SK-N-MC (cell line): ENCODE measurements at regions not wholly inside any gene's neighbourhood (a gene's known extent, or its start where the extent isn't known, plus 50 kb on each side); places are given as distances from the start of the nearest gene placed in this dataset.
A peak's percentile ranks its signal among the peaks of the same experiment; 100 is the strongest.
"Not testable (repeated sequence)": the region's sequence is repeated elsewhere in the genome, so short reads cannot be mapped to it uniquely, and the experiment has no call there.

Source experiments
- DNase-seq: peaks from one replicate; pipeline ENCODE4 v3.0.0-alpha.2; 2011; ENCODE audit warnings: low read depth, low spot score
- H3K27ac ChIP-seq: fragments of 200-600 bp; sonication (generic); 2 replicates; pipeline ENCODE4 v1.5.1; 2016; ENCODE audit warnings: mixed run types
- H3K36me3 ChIP-seq: fragments of 200-600 bp; sonication (generic); 2 replicates; pipeline ENCODE4 v1.6.1; 2017; ENCODE audit warnings: antibody characterized with exemption, low read length, mixed read lengths; ENCODE audit not compliant: insufficient read depth
- H3K4me3 ChIP-seq: fragments of 200-600 bp; sonication (generic); 2 replicates; pipeline ENCODE4 v1.5.1; 2016
- H3K9ac ChIP-seq: fragments of 200-600 bp; sonication (generic); 2 replicates; pipeline ENCODE4 v1.8.0; 2017; ENCODE audit warnings: mixed run types, mixed read lengths; ENCODE audit not compliant: insufficient read length
- H3K9me3 ChIP-seq: fragments of 200-600 bp; sonication (generic); 2 replicates; pipeline ENCODE4 v1.6.1; 2017; ENCODE audit warnings: low read depth, mild to moderate bottlenecking, antibody characterized with exemption, low read length, moderate library complexity, mixed read lengths
- EZH2 ChIP-seq: fragments of 200-600 bp; sonication (generic); IDR thresholded peaks from one replicate; pipeline ENCODE4 v1.6.1; 2017; ENCODE audit warnings: antibody characterized with exemption
- FOXP2 ChIP-seq: optimal IDR thresholded peaks from 2 replicates; pipeline ENCODE3; 2011; ENCODE audit warnings: mild to moderate bottlenecking, moderate library complexity; ENCODE audit not compliant: insufficient read depth; ENCODE audit errors: extremely low read length, control extremely low read depth
- POLR2AphosphoS5 ChIP-seq: IDR thresholded peaks from 2 replicates; pipeline ENCODE4 v1.6.1; 2012; ENCODE audit warnings: mild to moderate bottlenecking, low read depth, low read length, borderline replicate concordance

- TF ChIP-seq FOXP2 (no peak), EZH2 (no peak), POLR2AphosphoS5 (no peak)
- no peak overlapping the region for H3K27ac ChIP-seq
- DNase-seq = no peak
These were observed 296.9 kb upstream of the CDH19 start for GRCh38 chr18:66900837-66901236.

DNA sequence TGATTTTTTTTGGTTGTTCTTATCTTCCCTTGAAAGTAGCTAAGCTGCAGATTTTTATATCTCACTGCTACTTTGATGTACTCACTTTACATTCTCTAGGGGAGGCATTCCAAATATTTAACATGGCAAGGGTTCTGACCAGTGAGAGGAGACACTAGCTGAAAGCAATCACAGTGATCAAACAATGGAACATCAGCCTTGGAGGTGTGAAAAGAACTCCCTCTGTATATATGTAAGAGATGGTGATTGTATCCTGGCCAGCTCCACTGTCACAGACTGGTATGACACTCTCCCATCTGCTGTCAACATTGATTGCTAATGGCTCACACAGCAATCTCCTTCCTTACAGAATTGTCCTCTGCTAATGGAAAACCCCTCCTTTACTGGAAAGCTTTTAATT is 291.7 kb upstream of the CDH19 start:
- no peaks in the 10 kb centered on the region for H3K9me3 ChIP-seq
- H3K36me3 ChIP-seq = no peaks in the 10 kb centered on the region
- DNase-seq = no peak
- H3K9ac ChIP-seq = no peak overlapping the region
- H3K4me3 ChIP-seq = no peak overlapping the region
- TF ChIP-seq POLR2AphosphoS5 (no peak), FOXP2 (no peak), EZH2 (no peak)
- H3K27ac ChIP-seq = no peak overlapping the region

More at GRCh38 chr18:66900837-66901236, 296.9 kb upstream of the CDH19 start:
- H3K4me3 ChIP-seq = no peak overlapping the region
- H3K9me3 ChIP-seq = no peaks in the 10 kb centered on the region
- H3K36me3 ChIP-seq = no peaks in the 10 kb centered on the region
- H3K9ac ChIP-seq = no peak overlapping the region

DNA sequence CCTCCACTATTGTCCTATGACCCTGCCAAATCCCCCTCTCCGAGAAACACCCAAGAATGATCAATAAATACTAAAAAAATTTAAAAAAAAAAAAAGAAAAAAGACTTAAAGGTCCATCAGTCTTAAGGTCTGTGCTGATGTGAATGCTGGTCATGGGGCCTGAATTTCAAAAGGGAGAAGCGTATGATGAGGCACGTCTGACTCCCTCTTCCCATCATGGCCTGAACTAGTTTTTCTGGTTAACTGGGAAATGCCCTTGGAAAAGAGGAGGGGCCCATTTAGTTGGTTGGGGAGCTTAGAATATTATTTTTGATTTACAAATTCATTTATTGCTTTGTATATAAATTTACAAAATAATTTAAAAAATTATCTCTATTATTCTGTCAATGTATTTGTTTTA is 291.0 kb upstream of the CDH19 start:
- Histone ChIP-seq H3K27ac (no peak overlapping the region), H3K4me3 (no peak overlapping the region), H3K9ac (no peak overlapping the region), H3K9me3 (no peaks in the 10 kb centered on the region), H3K36me3 (no peaks in the 10 kb centered on the region)
- TF ChIP-seq EZH2 (no peak), POLR2AphosphoS5 (no peak), FOXP2 (no peak)
- DNase-seq = no peak

- not testable (repeated sequence) for H3K4me3 ChIP-seq, H3K9me3 ChIP-seq
These were observed 288.5 kb upstream of the CDH19 start for GRCh38 chr18:66892388-66892787.

DNA sequence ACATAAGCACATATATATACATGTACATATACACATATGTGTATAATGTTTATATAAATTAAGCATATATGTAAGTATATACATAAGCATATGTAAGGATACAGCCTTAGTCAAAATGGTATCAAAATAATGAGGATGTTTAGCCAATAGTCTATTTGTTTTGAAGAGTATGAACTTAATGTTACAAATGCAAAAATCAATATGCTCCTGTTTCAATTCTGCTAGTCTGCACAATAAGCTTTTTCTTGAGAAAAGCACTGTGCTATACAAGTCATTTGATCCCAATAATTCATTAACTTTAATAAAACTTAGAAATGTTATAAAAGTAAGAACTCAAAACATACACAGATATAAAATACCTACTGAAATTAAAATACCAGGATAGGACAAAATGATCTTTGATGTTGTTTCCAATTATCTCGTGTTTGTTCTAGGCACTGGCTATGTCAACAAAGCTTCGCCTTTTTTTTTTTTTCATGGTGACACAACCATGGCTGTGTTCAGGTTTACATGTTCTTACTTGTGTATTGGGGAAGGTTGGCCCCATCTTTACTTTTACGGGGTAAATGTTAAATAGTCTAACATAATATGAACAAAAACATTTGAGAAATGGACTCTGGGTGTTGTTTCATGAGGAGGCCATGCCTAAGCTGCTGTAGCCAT is 271.1 kb upstream of the CDH19 start:
- H3K9ac ChIP-seq = no peak overlapping the region
- H3K36me3 ChIP-seq = no peaks in the 10 kb centered on the region
- no peak overlapping the region for H3K4me3 ChIP-seq
- H3K9me3 ChIP-seq = no peaks in the 10 kb centered on the region
- H3K27ac ChIP-seq = no peak overlapping the region
- TF ChIP-seq EZH2 (no peak), FOXP2 (no peak), POLR2AphosphoS5 (no peak)
- DNase-seq = no peak

More at GRCh38 chr18:66892388-66892787, 288.5 kb upstream of the CDH19 start:
- H3K36me3 ChIP-seq, H3K9ac ChIP-seq, H3K27ac ChIP-seq, DNase-seq: not testable (repeated sequence)

DNA sequence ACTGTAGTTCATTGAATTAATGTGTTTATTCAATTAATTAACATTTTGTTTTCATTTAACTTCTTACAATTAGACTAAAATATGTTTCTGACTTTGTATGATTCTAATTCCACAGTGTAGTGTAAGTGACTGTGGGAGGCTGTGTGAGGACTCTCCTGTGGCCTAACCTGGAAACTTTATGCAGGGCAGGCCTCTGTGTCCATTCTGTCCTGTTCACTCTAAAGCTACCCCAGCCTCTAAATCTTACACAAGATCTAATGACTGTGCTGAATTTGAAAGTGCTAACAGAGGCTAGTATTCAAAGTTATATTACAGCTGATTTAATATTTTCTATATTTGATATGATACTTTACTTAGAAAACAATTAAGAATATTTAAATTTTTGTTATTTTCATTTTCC is 270.5 kb upstream of the CDH19 start:
- TF ChIP-seq FOXP2 (no peak), POLR2AphosphoS5 (no peak), EZH2 (no peak)
- no peak for DNase-seq
- Histone ChIP-seq H3K36me3 (no peaks in the 10 kb centered on the region), H3K4me3 (no peak overlapping the region), H3K9me3 (no peaks in the 10 kb centered on the region), H3K27ac (no peak overlapping the region), H3K9ac (no peak overlapping the region)

DNA sequence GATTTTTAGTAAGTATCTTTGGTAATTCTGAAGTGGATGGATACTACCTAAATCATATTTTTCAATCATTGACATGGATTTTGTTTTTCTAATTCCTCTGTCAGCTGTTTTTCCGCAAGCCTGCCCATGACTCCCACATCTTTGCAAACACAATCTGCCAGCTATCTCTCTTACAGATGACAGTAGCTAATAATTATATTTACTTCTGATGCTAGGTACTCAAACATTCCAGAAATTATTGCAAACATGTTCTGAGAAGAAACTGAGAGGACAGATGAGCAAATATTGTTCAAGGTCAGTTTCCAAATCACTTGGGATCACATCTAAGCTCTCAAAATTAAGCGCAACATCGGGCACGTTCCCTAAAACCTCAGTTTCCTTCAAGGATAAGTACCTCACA is 270.0 kb upstream of the CDH19 start:
- H3K9me3 ChIP-seq = no peaks in the 10 kb centered on the region
- DNase-seq = no peak
- no peaks in the 10 kb centered on the region for H3K36me3 ChIP-seq
- no peak overlapping the region for H3K27ac ChIP-seq
- H3K9ac ChIP-seq = no peak overlapping the region
- TF ChIP-seq FOXP2 (no peak), POLR2AphosphoS5 (no peak), EZH2 (no peak)
- H3K4me3 ChIP-seq = no peak overlapping the region

GRCh38 chr18:66872277-66872676 is 268.4 kb upstream of the CDH19 start:
- H3K36me3 ChIP-seq = no peaks in the 10 kb centered on the region
- H3K9me3 ChIP-seq = no peaks in the 10 kb centered on the region
- no peak overlapping the region for H3K27ac ChIP-seq
- TF ChIP-seq FOXP2 = no peak
- TF ChIP-seq POLR2AphosphoS5 = no peak
- no peak for TF ChIP-seq EZH2
- H3K9ac ChIP-seq = no peak overlapping the region
- H3K4me3 ChIP-seq = no peak overlapping the region
- DNase-seq = peak; percentile 35

DNA sequence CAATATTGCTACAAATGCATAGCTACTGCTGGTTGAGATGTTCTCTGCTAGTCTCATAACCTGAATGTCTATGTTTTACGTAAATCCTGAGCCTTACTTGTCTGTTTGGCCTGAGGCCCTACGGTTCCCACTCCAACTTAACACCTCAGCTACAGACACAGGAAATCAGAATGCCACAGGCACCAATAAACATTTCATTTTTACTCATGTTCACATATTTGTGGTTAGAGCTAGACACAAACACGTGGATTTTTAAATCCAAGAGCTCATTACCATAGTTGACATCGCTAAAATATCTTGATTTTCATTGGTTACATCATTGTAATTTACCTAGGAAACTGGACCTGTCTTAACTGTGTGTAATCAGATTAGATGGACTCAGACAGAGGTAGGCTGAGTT is 263.8 kb upstream of the CDH19 start:
- Histone ChIP-seq H3K36me3 (no peaks in the 10 kb centered on the region), H3K27ac (no peak overlapping the region), H3K9ac (no peak overlapping the region), H3K9me3 (no peaks in the 10 kb centered on the region), H3K4me3 (0 out of 2 replicates have a peak overlapping the region, but pooled peaks have one; percentile 7)
- peak; percentile 96 for DNase-seq
- TF ChIP-seq EZH2 (no peak), POLR2AphosphoS5 (peak; percentile 75; the same call in 1 of the 2 replicates), FOXP2 (no peak)

DNA sequence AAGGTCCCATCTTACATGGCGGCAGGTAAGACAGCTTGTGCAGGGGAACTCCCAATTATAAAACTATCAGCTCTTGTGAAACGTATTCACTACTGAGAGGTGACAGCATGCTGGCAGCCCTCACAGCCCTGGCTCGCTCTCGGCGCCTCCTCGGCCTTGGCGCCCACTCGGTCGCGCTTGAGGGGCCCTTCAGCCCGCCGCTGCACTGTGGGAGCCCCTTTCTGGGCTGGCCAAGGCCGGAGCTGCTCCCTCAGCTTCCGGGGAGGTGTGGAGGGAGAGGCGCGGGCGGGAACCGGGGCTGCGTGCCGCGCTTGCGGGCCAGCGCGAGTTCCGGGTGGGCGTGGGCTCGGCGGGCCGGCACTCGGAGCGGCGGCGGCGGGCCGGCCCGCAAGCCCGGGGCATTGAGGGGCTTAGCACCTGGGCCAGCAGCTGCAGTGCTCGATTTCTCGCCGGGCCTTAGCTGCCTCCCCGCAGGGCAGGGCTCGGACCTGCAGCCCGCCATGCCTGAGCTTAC is 262.6 kb upstream of the CDH19 start:
- H3K27ac ChIP-seq, H3K4me3 ChIP-seq, DNase-seq: not testable (repeated sequence)

More for the DNA sequence above, 262.6 kb upstream of the CDH19 start:
- H3K9me3 ChIP-seq, H3K9ac ChIP-seq, H3K36me3 ChIP-seq: not testable (repeated sequence)
